RWPE1 (cell line): ENCODE measurements at regions not wholly inside any gene's neighbourhood (a gene's known extent, or its start where the extent isn't known, plus 50 kb on each side); places are given as distances from the start of the nearest gene placed in this dataset.

Source experiments
- CTCF ChIA-PET: fragments of 350-600 bp; sonication (Branson Sonifier 250); formaldehyde crosslinking; extraction: SDS; loops from one replicate; lab custom pipeline; 2021; lab: Yijun Ruan, JAX
- POLR2A ChIA-PET: fragments of 400-600 bp; formaldehyde crosslinking; extraction: SDS; loops from one replicate; lab custom pipeline; 2020; ENCODE audit warnings: antibody characterized with exemption; ENCODE audit not compliant: low non-redundant PET; lab: Yijun Ruan, JAX
- DNase-seq: peaks from one replicate; pipeline ENCODE4 v3.0.0; 2012; ENCODE audit warnings: low spot score
- H3K27ac ChIP-seq: fragments of 450-650 bp; 2 replicates; pipeline ENCODE4 v1.5.1; 2017
- CTCF ChIP-seq: fragments of 450-650 bp; conservative IDR thresholded peaks from 2 replicates; pipeline ENCODE4 v1.5.1; 2017; ENCODE audit warnings: low read depth, mild to moderate bottlenecking

- CTCF ChIA-PET: no interaction called here
- no peak overlapping the region for H3K27ac ChIP-seq
- POLR2A ChIA-PET: no interaction called here
- TF ChIP-seq CTCF: no peak
- DNase-seq: no peak
Observed at GRCh38 chr3:3519266-3519665, 280.0 kb upstream of the LRRN1 start.

GRCh38 chr3:3516996-3517395, 282.2 kb upstream of the LRRN1 start:
- ChIA-PET POLR2A (no interaction called here), CTCF (no interaction called here)
- no peak for DNase-seq
- TF ChIP-seq CTCF: no peak
- H3K27ac ChIP-seq: no peak overlapping the region

- ChIA-PET CTCF (no interaction called here), POLR2A (no interaction called here)
- TF ChIP-seq CTCF: no peak
- no peak overlapping the region for H3K27ac ChIP-seq
- DNase-seq: no peak
Observed at GRCh38 chr3:3516384-3516783, 282.8 kb upstream of the LRRN1 start.

GRCh38 chr3:3509665-3510064, 289.6 kb upstream of the LRRN1 start:
- no peak for TF ChIP-seq CTCF
- no peak overlapping the region for H3K27ac ChIP-seq
- ChIA-PET POLR2A (no interaction called here), CTCF (no interaction called here)
- DNase-seq: no peak

- ChIA-PET POLR2A (no interaction called here), CTCF (interaction anchor here (0.6 kb wide), 1 partner anchor 51 kb away, joined by 3 read pairs; no protein-coding TSS in a partner anchor)
- DNase-seq: no peak
- H3K27ac ChIP-seq: no peak overlapping the region
- no peak for TF ChIP-seq CTCF
Observed at GRCh38 chr3:3504686-3505085, 294.5 kb upstream of the LRRN1 start.

GRCh38 chr3:3503411-3503810, 295.8 kb upstream of the LRRN1 start:
- TF ChIP-seq CTCF: no peak
- POLR2A ChIA-PET: no interaction called here
- DNase-seq: no peak
- H3K27ac ChIP-seq: no peak overlapping the region
- CTCF ChIA-PET: no interaction called here

GRCh38 chr3:3499987-3500386, 299.2 kb upstream of the LRRN1 start:
- ChIA-PET POLR2A (no interaction called here), CTCF (no interaction called here)
- DNase-seq: no peak
- no peak overlapping the region for H3K27ac ChIP-seq
- no peak for TF ChIP-seq CTCF
